Parathyroid adenoma (tissue), 2 donors: ENCODE measurements at regions not wholly inside any gene's neighbourhood (a gene's known extent, or its start where the extent isn't known, plus 50 kb on each side); places are given as distances from the start of the nearest gene placed in this dataset.

ENCODE experiments used
- H2AFZ ChIP-seq: fragments of 300-600 bp; sonication (generic); one replicate; pipeline ENCODE4 v1.7.0; 2017; ENCODE audit warnings: antibody characterized with exemption, mild to moderate bottlenecking
- H3K27ac ChIP-seq: fragments of 300-600 bp; sonication (generic); one replicate; pipeline ENCODE4 v1.7.0; 2017
- H3K27me3 ChIP-seq: fragments of 300-600 bp; sonication (generic); one replicate; pipeline ENCODE4 v1.7.0; 2017; ENCODE audit warnings: low read length; ENCODE audit not compliant: control insufficient read depth, insufficient read depth
- H3K36me3 ChIP-seq: fragments of 300-600 bp; sonication (generic); one replicate; pipeline ENCODE4 v1.7.0; 2017; ENCODE audit warnings: low read length; ENCODE audit not compliant: control insufficient read depth, insufficient read depth
- H3K4me1 ChIP-seq: fragments of 300-600 bp; sonication (generic); one replicate; pipeline ENCODE4 v1.7.0; 2017; ENCODE audit warnings: control low read depth
- H3K4me2 ChIP-seq: fragments of 300-600 bp; sonication (generic); one replicate; pipeline ENCODE4 v1.7.0; 2017; ENCODE audit warnings: low read length
- H3K4me3 ChIP-seq: fragments of 300-600 bp; sonication (generic); one replicate; pipeline ENCODE4 v1.7.0; 2017; ENCODE audit warnings: low read depth, low read length
- H3K79me2 ChIP-seq: fragments of 300-600 bp; sonication (generic); one replicate; pipeline ENCODE4 v1.7.0; 2017; ENCODE audit warnings: control low read depth
- H3K9ac ChIP-seq: fragments of 300-600 bp; sonication (generic); one replicate; pipeline ENCODE4 v1.7.0; 2017; ENCODE audit warnings: mild to moderate bottlenecking
- H3K9me3 ChIP-seq: fragments of 300-600 bp; sonication (generic); one replicate; pipeline ENCODE4 v1.7.0; 2017; ENCODE audit warnings: low read length; ENCODE audit not compliant: control insufficient read depth
- CTCF ChIP-seq: fragments of 300-600 bp; sonication (generic); IDR thresholded peaks from one replicate; pipeline ENCODE4 v1.7.0; 2017; ENCODE audit warnings: antibody characterized with exemption, mild to moderate bottlenecking
- donor health status: primary hyperparathyroidism.

- no peak overlapping the region for H3K4me2 ChIP-seq
- no peak overlapping the region for H3K9ac ChIP-seq
- no peaks in the 10 kb centered on the region for H3K36me3 ChIP-seq
- no peak overlapping the region for H3K4me3 ChIP-seq
- no peaks in the 10 kb centered on the region for H3K27me3 ChIP-seq
- no peak overlapping the region for H3K27ac ChIP-seq
- H3K4me1 ChIP-seq, result no peaks in the 10 kb centered on the region
- TF ChIP-seq CTCF, result no peak
- no peaks in the 10 kb centered on the region for H3K9me3 ChIP-seq
- no peaks in the 10 kb centered on the region for H3K79me2 ChIP-seq
- H2AFZ ChIP-seq, result no peak overlapping the region
These were observed 101.6 kb upstream of the CERS6 start for GRCh38 chr2:168354499-168354898.

GRCh38 chr2:168355121-168355520, 101.0 kb upstream of the CERS6 start:
- H3K4me2 ChIP-seq, result no peak overlapping the region
- no peaks in the 10 kb centered on the region for H3K36me3 ChIP-seq
- no peak for TF ChIP-seq CTCF
- H2AFZ ChIP-seq, result no peak overlapping the region
- no peak overlapping the region for H3K27ac ChIP-seq
- H3K9me3 ChIP-seq, result no peaks in the 10 kb centered on the region
- no peak overlapping the region for H3K9ac ChIP-seq
- no peaks in the 10 kb centered on the region for H3K79me2 ChIP-seq
- no peak overlapping the region for H3K4me3 ChIP-seq
- no peaks in the 10 kb centered on the region for H3K4me1 ChIP-seq
- H3K27me3 ChIP-seq, result no peaks in the 10 kb centered on the region

GRCh38 chr2:168355779-168356476, 100.1 kb upstream of the CERS6 start:
- no peak overlapping the region for H3K27ac ChIP-seq
- TF ChIP-seq CTCF, result no peak
- H3K4me2 ChIP-seq, result no peak overlapping the region
- H3K36me3 ChIP-seq, result no peaks in the 10 kb centered on the region
- no peaks in the 10 kb centered on the region for H3K27me3 ChIP-seq
- H3K4me1 ChIP-seq, result no peaks in the 10 kb centered on the region
- H3K79me2 ChIP-seq, result no peaks in the 10 kb centered on the region
- peak overlapping the region; percentile 24 for H2AFZ ChIP-seq
- H3K9ac ChIP-seq, result no peak overlapping the region
- no peaks in the 10 kb centered on the region for H3K9me3 ChIP-seq
- H3K4me3 ChIP-seq, result no peak overlapping the region

- no peaks in the 10 kb centered on the region for H3K36me3 ChIP-seq
- no peak overlapping the region for H3K9ac ChIP-seq
- H2AFZ ChIP-seq, result no peak overlapping the region
- H3K79me2 ChIP-seq, result no peaks in the 10 kb centered on the region
- no peak overlapping the region for H3K27ac ChIP-seq
- H3K9me3 ChIP-seq, result no peaks in the 10 kb centered on the region
- no peak overlapping the region for H3K4me3 ChIP-seq
- H3K27me3 ChIP-seq, result no peaks in the 10 kb centered on the region
- no peaks in the 10 kb centered on the region for H3K4me1 ChIP-seq
- no peak overlapping the region for H3K4me2 ChIP-seq
- TF ChIP-seq CTCF, result no peak
These were observed 99.6 kb upstream of the CERS6 start for GRCh38 chr2:168356477-168356835.

- no peaks in the 10 kb centered on the region for H3K79me2 ChIP-seq
- no peak for TF ChIP-seq CTCF
- H3K4me3 ChIP-seq, result no peak overlapping the region
- no peaks in the 10 kb centered on the region for H3K36me3 ChIP-seq
- H3K9ac ChIP-seq, result no peak overlapping the region
- H3K4me2 ChIP-seq, result no peak overlapping the region
- H3K9me3 ChIP-seq, result no peaks in the 10 kb centered on the region
- H3K27ac ChIP-seq, result no peak overlapping the region
- no peak overlapping the region for H2AFZ ChIP-seq
- H3K27me3 ChIP-seq, result no peaks in the 10 kb centered on the region
- H3K4me1 ChIP-seq, result no peaks in the 10 kb centered on the region
These were observed 98.1 kb upstream of the CERS6 start for GRCh38 chr2:168357797-168358472.
